ENCODE measurements at regions not wholly inside any gene's neighbourhood (a gene's known extent, or its start where the extent isn't known, plus 50 kb on each side); places are given as distances from the start of the nearest gene placed in this dataset.

- Mint-ChIP-seq H3K4me1 (ENCODE audit: low read depth) (peaks cover 3% of the 10 kb centered on the region), H3K27me3 (no peaks in the 10 kb centered on the region), H3K4me3 (ENCODE audit: low read depth) (no peak overlapping the region), H3K36me3 (ENCODE audit: insufficient read depth) (peaks cover 4% of the 10 kb centered on the region), H3K27ac (no peak overlapping the region), H3K9me3 (ENCODE audit: low read depth) (peaks cover 22% of the 10 kb centered on the region)
- DNase-seq (ENCODE audit: low spot score, unreplicated experiment) = no peak
- no peak for TF ChIP-seq CTCF (IDR thresholded peaks at IDR 0.05; ENCODE audit: unreplicated experiment)
Measured at GRCh38 chr13:108018371-108018870, 196.9 kb downstream of the LIG4 start.

- no peak overlapping the region for H3K27ac Mint-ChIP-seq
- no peak overlapping the region for H3K4me3 Mint-ChIP-seq (ENCODE audit: low read depth)
- peaks cover 7% of the 10 kb centered on the region for H3K9me3 Mint-ChIP-seq (ENCODE audit: low read depth)
- H3K27me3 Mint-ChIP-seq = no peaks in the 10 kb centered on the region
- peaks cover 2% of the 10 kb centered on the region for H3K4me1 Mint-ChIP-seq (ENCODE audit: low read depth)
- H3K36me3 Mint-ChIP-seq (ENCODE audit: insufficient read depth) = no peaks in the 10 kb centered on the region
- TF ChIP-seq CTCF (IDR thresholded peaks at IDR 0.05; ENCODE audit: unreplicated experiment) = no peak
- DNase-seq (ENCODE audit: low spot score, unreplicated experiment) = no peak
Measured at GRCh38 chr13:108006619-108007018, 208.7 kb downstream of the LIG4 start.

GRCh38 chr13:108005231-108005630 is 210.1 kb downstream of the LIG4 start:
- Mint-ChIP-seq H3K4me1 (ENCODE audit: low read depth) (peaks cover 2% of the 10 kb centered on the region), H3K4me3 (ENCODE audit: low read depth) (no peak overlapping the region)
- no peak for DNase-seq (ENCODE audit: low spot score, unreplicated experiment)

GRCh38 chr13:108003626-108004025 is 211.7 kb downstream of the LIG4 start:
- no peak overlapping the region for H3K27ac Mint-ChIP-seq
- H3K9me3 Mint-ChIP-seq (ENCODE audit: low read depth) = no peaks in the 10 kb centered on the region
- no peak for TF ChIP-seq CTCF (IDR thresholded peaks at IDR 0.05; ENCODE audit: unreplicated experiment)
- no peak overlapping the region for H3K4me3 Mint-ChIP-seq (ENCODE audit: low read depth)
- DNase-seq (ENCODE audit: low spot score, unreplicated experiment) = no peak
- peaks cover 2% of the 10 kb centered on the region for H3K4me1 Mint-ChIP-seq (ENCODE audit: low read depth)
- no peaks in the 10 kb centered on the region for H3K36me3 Mint-ChIP-seq (ENCODE audit: insufficient read depth)
- H3K27me3 Mint-ChIP-seq = no peaks in the 10 kb centered on the region

More at GRCh38 chr13:108005231-108005630, 210.1 kb downstream of the LIG4 start:
- H3K9me3 Mint-ChIP-seq (ENCODE audit: low read depth) = peaks cover 7% of the 10 kb centered on the region
- no peak for TF ChIP-seq CTCF (IDR thresholded peaks at IDR 0.05; ENCODE audit: unreplicated experiment)
- no peak overlapping the region for H3K27ac Mint-ChIP-seq
- no peaks in the 10 kb centered on the region for H3K36me3 Mint-ChIP-seq (ENCODE audit: insufficient read depth)
- H3K27me3 Mint-ChIP-seq = no peaks in the 10 kb centered on the region

GRCh38 chr13:108000998-108001397 is 214.3 kb downstream of the LIG4 start:
- DNase-seq (ENCODE audit: low spot score, unreplicated experiment) = no peak
- no peak for TF ChIP-seq CTCF (IDR thresholded peaks at IDR 0.05; ENCODE audit: unreplicated experiment)
- Mint-ChIP-seq H3K27me3 (no peaks in the 10 kb centered on the region), H3K36me3 (ENCODE audit: insufficient read depth) (no peaks in the 10 kb centered on the region), H3K27ac (no peak overlapping the region), H3K4me3 (ENCODE audit: low read depth) (no peak overlapping the region), H3K9me3 (ENCODE audit: low read depth) (peaks cover 10% of the 10 kb centered on the region), H3K4me1 (ENCODE audit: low read depth) (peaks cover 3% of the 10 kb centered on the region)

Data from progenitor cell of endocrine pancreas (in vitro differentiated cells).